AG04450 (cell line): ENCODE measurements at regions not wholly inside any gene's neighbourhood (a gene's known extent, or its start where the extent isn't known, plus 50 kb on each side); places are given as distances from the start of the nearest gene placed in this dataset.

Experiments used
- CTCF ChIA-PET: fragments of 300-600, 350-600 bp; formaldehyde crosslinking; extraction: SDS; loops from one replicate; lab custom pipeline; 2022; ENCODE audit warnings: antibody characterized with exemption, inconsistent platforms; lab: Charles Lee
- POLR2A ChIA-PET: fragments of 350-600 bp; formaldehyde crosslinking; extraction: SDS; loops from one replicate; lab custom pipeline; 2021; ENCODE audit warnings: antibody characterized with exemption, inconsistent platforms; lab: Yijun Ruan, JAX
- DNase-seq: peaks from one replicate; pipeline ENCODE4 v3.0.0-alpha.2; 2011; ENCODE audit warnings: low read depth, low spot score
- H3K27ac ChIP-seq: one replicate; pipeline ENCODE4 v1.5.1; 2012; ENCODE audit warnings: low read depth, low read length, control low read depth
- H3K27me3 ChIP-seq: one replicate; pipeline ENCODE4 v1.6.0; 2012; ENCODE audit warnings: low read length; ENCODE audit not compliant: control insufficient read depth, insufficient read depth
- H3K4me3 ChIP-seq: 2 replicates; pipeline ENCODE4 v1.5.1; 2011; ENCODE audit warnings: mild to moderate bottlenecking, low read depth, low read length, control low read depth
- H3K9me3 ChIP-seq: 2 replicates; pipeline ENCODE4 v1.5.1; 2012; ENCODE audit warnings: low read length; ENCODE audit not compliant: control insufficient read depth, insufficient read depth
- TF ChIP-seq, protein P1 (sequence below): IDR thresholded peaks from 2 replicates; pipeline ENCODE4 v1.5.1; 2011; ENCODE audit warnings: low read depth, low read length, control low read depth, inconsistent platforms

DNA sequence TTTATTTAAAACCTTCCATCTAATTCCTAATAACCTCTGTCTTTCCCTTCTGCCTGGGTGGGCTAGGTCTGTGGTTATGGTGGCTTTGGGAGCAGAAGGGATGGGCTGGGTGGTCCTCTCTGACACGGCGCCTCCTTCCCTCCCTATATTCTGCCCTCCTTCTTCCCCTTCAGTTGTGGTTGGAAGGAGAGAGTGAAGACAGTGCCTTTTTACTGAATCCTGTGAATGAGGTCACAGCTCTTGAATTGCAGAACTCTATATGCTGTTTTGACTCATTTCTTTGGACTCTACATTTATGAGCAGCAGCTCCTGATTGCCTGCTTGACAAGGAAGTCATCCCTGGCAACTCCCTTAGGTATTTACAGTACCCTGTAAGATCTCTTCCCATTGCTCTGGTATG is 256.0 kb upstream of the ELAC2 start:
- TF ChIP-seq, protein P1, sequence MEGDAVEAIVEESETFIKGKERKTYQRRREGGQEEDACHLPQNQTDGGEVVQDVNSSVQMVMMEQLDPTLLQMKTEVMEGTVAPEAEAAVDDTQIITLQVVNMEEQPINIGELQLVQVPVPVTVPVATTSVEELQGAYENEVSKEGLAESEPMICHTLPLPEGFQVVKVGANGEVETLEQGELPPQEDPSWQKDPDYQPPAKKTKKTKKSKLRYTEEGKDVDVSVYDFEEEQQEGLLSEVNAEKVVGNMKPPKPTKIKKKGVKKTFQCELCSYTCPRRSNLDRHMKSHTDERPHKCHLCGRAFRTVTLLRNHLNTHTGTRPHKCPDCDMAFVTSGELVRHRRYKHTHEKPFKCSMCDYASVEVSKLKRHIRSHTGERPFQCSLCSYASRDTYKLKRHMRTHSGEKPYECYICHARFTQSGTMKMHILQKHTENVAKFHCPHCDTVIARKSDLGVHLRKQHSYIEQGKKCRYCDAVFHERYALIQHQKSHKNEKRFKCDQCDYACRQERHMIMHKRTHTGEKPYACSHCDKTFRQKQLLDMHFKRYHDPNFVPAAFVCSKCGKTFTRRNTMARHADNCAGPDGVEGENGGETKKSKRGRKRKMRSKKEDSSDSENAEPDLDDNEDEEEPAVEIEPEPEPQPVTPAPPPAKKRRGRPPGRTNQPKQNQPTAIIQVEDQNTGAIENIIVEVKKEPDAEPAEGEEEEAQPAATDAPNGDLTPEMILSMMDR = no peak
- H3K27me3 ChIP-seq = peaks cover 3% of the 10 kb centered on the region
- no peak for DNase-seq
- ChIA-PET CTCF (no interaction called here), POLR2A (no interaction called here)
- H3K4me3 ChIP-seq = no peak overlapping the region
- H3K27ac ChIP-seq = no peak overlapping the region
- no peaks in the 10 kb centered on the region for H3K9me3 ChIP-seq

DNA sequence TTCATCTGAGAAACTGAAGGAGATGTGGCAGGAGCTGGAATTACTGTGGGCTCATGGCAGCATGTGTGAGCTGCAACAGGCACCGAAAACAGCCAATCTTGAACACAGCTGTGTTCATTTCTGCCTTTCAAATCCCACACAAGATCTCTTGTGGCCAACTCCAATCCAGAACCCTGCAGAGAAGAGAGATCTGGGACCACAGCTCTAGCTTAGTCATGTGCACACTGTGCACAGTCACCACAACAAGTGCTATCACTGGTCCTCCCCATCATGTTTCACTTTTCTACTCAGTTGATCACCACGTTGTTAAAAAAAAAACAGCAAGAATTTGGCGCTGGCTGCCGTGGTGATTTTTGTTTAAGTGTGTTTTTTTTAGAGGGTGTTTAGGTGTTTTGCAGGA is 254.5 kb upstream of the ELAC2 start:
- Histone ChIP-seq H3K27ac (no peak overlapping the region), H3K9me3 (no peaks in the 10 kb centered on the region), H3K27me3 (peaks cover 3% of the 10 kb centered on the region), H3K4me3 (no peak overlapping the region)
- TF ChIP-seq, protein P1 = no peak
- CTCF ChIA-PET = no interaction called here
- POLR2A ChIA-PET = no interaction called here
- no peak for DNase-seq

DNA sequence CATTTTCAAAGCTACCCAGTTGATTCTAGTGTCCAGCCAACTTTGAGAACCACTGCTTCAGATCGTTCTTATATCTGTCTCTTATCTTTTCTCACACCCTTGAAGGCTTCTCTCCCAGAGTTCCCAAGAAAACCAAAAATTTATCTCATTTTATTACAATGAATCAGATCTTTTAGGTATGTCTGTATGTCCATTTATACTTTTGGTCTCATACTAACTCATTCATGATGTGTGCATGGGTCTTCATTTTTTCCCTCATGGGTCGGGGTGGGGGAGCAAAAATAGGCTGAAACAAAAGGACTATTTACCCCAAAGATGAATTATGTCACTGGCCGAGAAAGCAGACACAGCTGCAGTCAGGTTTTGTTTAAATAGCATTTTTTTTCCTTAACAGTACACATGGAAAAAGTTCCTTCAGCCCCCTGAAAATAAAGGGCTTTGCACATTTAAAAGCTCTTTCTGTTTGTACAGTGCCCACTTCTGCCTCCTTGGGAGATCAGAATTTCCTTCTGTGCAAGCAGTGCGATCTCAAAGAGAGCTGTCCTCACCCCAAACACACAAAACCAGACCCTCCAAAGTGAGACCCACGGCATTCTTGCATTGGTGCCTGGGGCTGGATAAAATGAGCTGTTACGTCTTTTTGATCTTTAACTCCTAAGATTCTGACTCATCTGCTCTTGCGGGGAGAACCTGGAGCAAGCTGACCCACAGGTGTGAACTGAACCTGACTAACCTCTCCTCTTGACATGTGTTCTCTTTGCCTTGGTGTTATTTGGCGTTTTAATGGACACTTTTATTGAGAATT is 251.2 kb upstream of the ELAC2 start:
- no peaks in the 10 kb centered on the region for H3K9me3 ChIP-seq
- DNase-seq = no peak
- TF ChIP-seq, protein P1 = no peak
- H3K4me3 ChIP-seq = no peak overlapping the region
- H3K27me3 ChIP-seq = peaks cover 3% of the 10 kb centered on the region
- ChIA-PET POLR2A (no interaction called here), CTCF (no interaction called here)
- no peak overlapping the region for H3K27ac ChIP-seq

GRCh38 chr17:13266606-13267005 is 248.8 kb upstream of the ELAC2 start:
- ChIA-PET CTCF (no interaction called here), POLR2A (no interaction called here)
- no peaks in the 10 kb centered on the region for H3K9me3 ChIP-seq
- TF ChIP-seq, protein P1 = no peak
- H3K27me3 ChIP-seq = peaks cover 3% of the 10 kb centered on the region
- DNase-seq = no peak
- no peak overlapping the region for H3K4me3 ChIP-seq
- no peak overlapping the region for H3K27ac ChIP-seq

DNA sequence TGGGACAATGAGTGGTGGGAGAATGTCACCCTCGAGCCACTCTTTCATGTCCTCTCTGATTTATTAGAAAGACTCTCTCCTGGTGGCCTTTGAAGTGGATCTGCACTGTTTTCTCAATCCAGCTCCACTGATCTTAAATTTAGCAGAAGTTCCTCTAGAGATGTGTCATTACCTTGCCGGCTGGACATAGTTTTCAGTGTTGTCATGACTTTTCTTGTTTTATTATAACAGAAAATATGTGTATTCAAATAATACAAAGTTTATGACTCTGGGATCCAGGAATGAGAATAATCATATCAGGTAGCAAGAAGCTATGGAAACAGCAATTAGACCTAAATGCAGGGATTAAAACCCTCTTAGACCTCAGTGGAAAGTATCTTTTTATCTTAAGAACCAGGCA is 247.5 kb upstream of the ELAC2 start:
- TF ChIP-seq, protein P1 = no peak
- no peak for DNase-seq
- POLR2A ChIA-PET = no interaction called here
- CTCF ChIA-PET = no interaction called here
- H3K9me3 ChIP-seq = no peaks in the 10 kb centered on the region
- no peak overlapping the region for H3K27ac ChIP-seq
- peaks cover 3% of the 10 kb centered on the region for H3K27me3 ChIP-seq
- no peak overlapping the region for H3K4me3 ChIP-seq
